GM18867 (cell line): ENCODE measurements at regions not wholly inside any gene's neighbourhood (a gene's known extent, or its start where the extent isn't known, plus 50 kb on each side); places are given as distances from the start of the nearest gene placed in this dataset.

Experiments used
- ATAC-seq: cut with Tn5 transposase; IDR thresholded peaks from one replicate; pipeline ENCODE4 v1.9.1; 2021; ENCODE audit warnings: mild to moderate bottlenecking, moderate library complexity; ENCODE audit not compliant: unreplicated experiment

- ATAC-seq = no peak
Measured at GRCh38 chr2:66717218-66717905, 282.4 kb downstream of the MEIS1 start.

GRCh38 chr2:66717973-66718372, 283.0 kb downstream of the MEIS1 start:
- ATAC-seq = no peak

GRCh38 chr2:66721776-66722175, 286.9 kb downstream of the MEIS1 start:
- no peak for ATAC-seq

GRCh38 chr2:66724241-66724640, 289.3 kb downstream of the MEIS1 start:
- no peak for ATAC-seq

- no peak for ATAC-seq
Measured at GRCh38 chr2:66729416-66730330, 294.7 kb downstream of the MEIS1 start.

- ATAC-seq = no peak
Measured at GRCh38 chr2:66730441-66730840, 295.5 kb downstream of the MEIS1 start.

- no peak for ATAC-seq
Measured at GRCh38 chr2:66733364-66733999, 298.6 kb downstream of the MEIS1 start.

- ATAC-seq = peak; percentile 93
Measured at GRCh38 chr2:66748939-66749338, 314.0 kb downstream of the MEIS1 start.

- ATAC-seq = no peak
Measured at GRCh38 chr2:66749566-66749965, 314.6 kb downstream of the MEIS1 start.

GRCh38 chr2:66753257-66753656, 318.3 kb downstream of the MEIS1 start:
- ATAC-seq = no peak

- no peak for ATAC-seq
Measured at GRCh38 chr2:66753660-66754059, 318.7 kb downstream of the MEIS1 start.

- ATAC-seq = no peak
Measured at GRCh38 chr2:66755974-66756373, 321.0 kb downstream of the MEIS1 start.

GRCh38 chr2:66761826-66762225, 326.9 kb downstream of the MEIS1 start:
- ATAC-seq = no peak

- ATAC-seq = no peak
Measured at GRCh38 chr2:66762761-66763160, 327.8 kb downstream of the MEIS1 start.

- no peak for ATAC-seq
Measured at GRCh38 chr2:66766582-66766981, 331.7 kb downstream of the MEIS1 start.

GRCh38 chr2:66771359-66771976, 336.5 kb downstream of the MEIS1 start:
- no peak for ATAC-seq

- ATAC-seq = no peak
Measured at GRCh38 chr2:66772618-66773017, 337.7 kb downstream of the MEIS1 start.

GRCh38 chr2:66775730-66776422, 341.0 kb downstream of the MEIS1 start:
- no peak for ATAC-seq

GRCh38 chr2:66781804-66782203, 346.9 kb downstream of the MEIS1 start:
- ATAC-seq = no peak

GRCh38 chr2:66782780-66783361, 347.9 kb downstream of the MEIS1 start:
- ATAC-seq = no peak
